ENCODE measurements at regions not wholly inside any gene's neighbourhood (a gene's known extent, or its start where the extent isn't known, plus 50 kb on each side); places are given as distances from the start of the nearest gene placed in this dataset.

GRCh38 chr14:27075503-27075902 is 477.7 kb upstream of the NOVA1 start:
- DNase-seq: no peak
- no peaks in the 10 kb centered on the region for H3K27me3 ChIP-seq (ENCODE audit: insufficient read depth, low read length)
- no peak overlapping the region for H2BK120ac ChIP-seq (ENCODE audit: insufficient read depth, low read length, poor library complexity)
- no CpG with 5 or more reads among the region's 1 CpG for WGBS (ENCODE audit: extremely low coverage, insufficient coverage, insufficient read length)
- H2BK5ac ChIP-seq (ENCODE audit: low read depth, low read length, poor library complexity): no peak overlapping the region
- no peak overlapping the region for H2BK12ac ChIP-seq (ENCODE audit: low read length)
- no peak overlapping the region for H3K14ac ChIP-seq (ENCODE audit: low read length)
- no peaks in the 10 kb centered on the region for H3K9me3 ChIP-seq (ENCODE audit: insufficient read depth, low read depth, low read length)
- no peaks in the 10 kb centered on the region for H3K79me1 ChIP-seq (ENCODE audit: low read length)
- no peak overlapping the region for H4K12ac ChIP-seq (ENCODE audit: low read depth, low read length)
- H3K23ac ChIP-seq (ENCODE audit: low read length): no peak overlapping the region
- no peak overlapping the region for H3K18ac ChIP-seq (ENCODE audit: low read length)
- H2AFZ ChIP-seq (ENCODE audit: insufficient read depth, low read length, poor library complexity): no peak overlapping the region
- no peak overlapping the region for H4K8ac ChIP-seq (ENCODE audit: low read depth, low read length)
- no peak overlapping the region for H3K4ac ChIP-seq (ENCODE audit: low read depth, low read length)
- no peak overlapping the region for H3K9ac ChIP-seq (ENCODE audit: low read length)
- no peaks in the 10 kb centered on the region for H3K79me2 ChIP-seq (ENCODE audit: control insufficient read depth, insufficient read depth, low read length, poor library complexity)
- no peak overlapping the region for H3K27ac ChIP-seq (ENCODE audit: low read depth, low read length)
- no peaks in the 10 kb centered on the region for H3K36me3 ChIP-seq (ENCODE audit: control insufficient read depth in 1 of 2, insufficient read depth in 2 of 2, low read length in 2 of 2)
- no peak overlapping the region for H3K4me2 ChIP-seq (ENCODE audit: low read length)
- no peaks in the 10 kb centered on the region for H3K4me1 ChIP-seq (ENCODE audit: control insufficient read depth in 1 of 2, insufficient read depth in 2 of 2, low read length in 2 of 2)
- H3K4me3 ChIP-seq (ENCODE audit: low read depth, low read length): no peak overlapping the region
- H2AK5ac ChIP-seq (ENCODE audit: low read length): no peak overlapping the region
- no peak overlapping the region for H4K91ac ChIP-seq (ENCODE audit: low read depth, low read length)

GRCh38 chr14:27077214-27077613 is 479.4 kb upstream of the NOVA1 start:
- Histone ChIP-seq H2BK12ac (ENCODE audit: low read length) (no peak overlapping the region), H4K91ac (ENCODE audit: low read depth, low read length) (no peak overlapping the region), H2AFZ (ENCODE audit: insufficient read depth, low read length, poor library complexity) (no peak overlapping the region), H3K23ac (ENCODE audit: low read length) (no peak overlapping the region), H2BK120ac (ENCODE audit: insufficient read depth, low read length, poor library complexity) (no peak overlapping the region), H2AK5ac (ENCODE audit: low read length) (no peak overlapping the region), H3K4me1 (ENCODE audit: control insufficient read depth in 1 of 2, insufficient read depth in 2 of 2, low read length in 2 of 2) (no peaks in the 10 kb centered on the region), H3K4ac (ENCODE audit: low read depth, low read length) (no peak overlapping the region), H3K79me1 (ENCODE audit: low read length) (no peaks in the 10 kb centered on the region), H4K12ac (ENCODE audit: low read depth, low read length) (no peak overlapping the region), H3K4me2 (ENCODE audit: low read length) (no peak overlapping the region), H3K4me3 (ENCODE audit: low read depth, low read length) (no peak overlapping the region), H3K9me3 (ENCODE audit: insufficient read depth, low read depth, low read length) (no peaks in the 10 kb centered on the region), H2BK5ac (ENCODE audit: low read depth, low read length, poor library complexity) (no peak overlapping the region), H3K18ac (ENCODE audit: low read length) (no peak overlapping the region), H3K36me3 (ENCODE audit: control insufficient read depth in 1 of 2, insufficient read depth in 2 of 2, low read length in 2 of 2) (no peaks in the 10 kb centered on the region), H3K27ac (ENCODE audit: low read depth, low read length) (no peak overlapping the region), H3K14ac (ENCODE audit: low read length) (no peak overlapping the region), H3K79me2 (ENCODE audit: control insufficient read depth, insufficient read depth, low read length, poor library complexity) (no peaks in the 10 kb centered on the region), H4K8ac (ENCODE audit: low read depth, low read length) (no peak overlapping the region), H3K9ac (ENCODE audit: low read length) (no peak overlapping the region), H3K27me3 (ENCODE audit: insufficient read depth, low read length) (no peaks in the 10 kb centered on the region)
- no CpG with 5 or more reads among the region's 1 CpG for WGBS (ENCODE audit: extremely low coverage, insufficient coverage, insufficient read length)
- no peak for DNase-seq

DNA sequence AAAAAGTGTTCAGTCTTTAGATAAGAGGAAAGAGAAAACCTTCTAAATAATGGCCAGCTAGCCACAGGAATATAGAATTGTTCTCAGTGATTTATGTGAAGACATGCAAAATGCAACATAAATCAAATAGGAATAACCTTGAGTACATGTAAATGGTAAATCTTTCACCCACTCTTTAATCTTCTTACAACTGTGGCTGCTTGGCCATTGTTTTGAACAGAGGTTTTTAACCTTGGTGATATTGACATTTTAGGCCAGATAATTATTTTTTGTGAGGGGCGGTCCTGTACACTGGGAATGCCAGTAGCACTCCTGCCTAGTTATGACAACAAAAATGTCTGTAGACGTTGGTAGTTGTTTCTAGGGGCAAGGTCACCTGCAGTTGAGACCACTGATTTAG is 479.9 kb upstream of the NOVA1 start:
- Histone ChIP-seq H3K4me2 (ENCODE audit: low read length) (no peak overlapping the region), H2BK5ac (ENCODE audit: low read depth, low read length, poor library complexity) (no peak overlapping the region), H4K12ac (ENCODE audit: low read depth, low read length) (no peak overlapping the region), H3K4me1 (ENCODE audit: control insufficient read depth in 1 of 2, insufficient read depth in 2 of 2, low read length in 2 of 2) (no peaks in the 10 kb centered on the region), H3K27me3 (ENCODE audit: insufficient read depth, low read length) (no peaks in the 10 kb centered on the region), H4K8ac (ENCODE audit: low read depth, low read length) (no peak overlapping the region), H3K23ac (ENCODE audit: low read length) (no peak overlapping the region), H3K14ac (ENCODE audit: low read length) (no peak overlapping the region), H4K91ac (ENCODE audit: low read depth, low read length) (no peak overlapping the region), H3K18ac (ENCODE audit: low read length) (no peak overlapping the region), H3K9ac (ENCODE audit: low read length) (no peak overlapping the region), H3K79me2 (ENCODE audit: control insufficient read depth, insufficient read depth, low read length, poor library complexity) (no peaks in the 10 kb centered on the region), H3K4ac (ENCODE audit: low read depth, low read length) (no peak overlapping the region), H3K27ac (ENCODE audit: low read depth, low read length) (no peak overlapping the region), H2AK5ac (ENCODE audit: low read length) (no peak overlapping the region), H3K79me1 (ENCODE audit: low read length) (no peaks in the 10 kb centered on the region), H2BK120ac (ENCODE audit: insufficient read depth, low read length, poor library complexity) (no peak overlapping the region), H3K4me3 (ENCODE audit: low read depth, low read length) (no peak overlapping the region), H2AFZ (ENCODE audit: insufficient read depth, low read length, poor library complexity) (no peak overlapping the region), H3K9me3 (ENCODE audit: insufficient read depth, low read depth, low read length) (no peaks in the 10 kb centered on the region), H3K36me3 (ENCODE audit: control insufficient read depth in 1 of 2, insufficient read depth in 2 of 2, low read length in 2 of 2) (no peaks in the 10 kb centered on the region), H2BK12ac (ENCODE audit: low read length) (no peak overlapping the region)
- no peak for DNase-seq
- WGBS (ENCODE audit: extremely low coverage, insufficient coverage, insufficient read length): no CpG with 5 or more reads among the region's 2 CpGs

- Histone ChIP-seq H3K9ac (ENCODE audit: low read length) (no peak overlapping the region), H3K4me1 (ENCODE audit: control insufficient read depth in 1 of 2, insufficient read depth in 2 of 2, low read length in 2 of 2) (no peaks in the 10 kb centered on the region), H3K9me3 (ENCODE audit: insufficient read depth, low read depth, low read length) (no peaks in the 10 kb centered on the region), H3K79me1 (ENCODE audit: low read length) (no peaks in the 10 kb centered on the region), H2AFZ (ENCODE audit: insufficient read depth, low read length, poor library complexity) (no peak overlapping the region), H3K4ac (ENCODE audit: low read depth, low read length) (no peak overlapping the region), H4K91ac (ENCODE audit: low read depth, low read length) (no peak overlapping the region), H3K4me2 (ENCODE audit: low read length) (no peak overlapping the region), H2AK5ac (ENCODE audit: low read length) (no peak overlapping the region), H3K23ac (ENCODE audit: low read length) (no peak overlapping the region), H3K79me2 (ENCODE audit: control insufficient read depth, insufficient read depth, low read length, poor library complexity) (no peaks in the 10 kb centered on the region), H3K4me3 (ENCODE audit: low read depth, low read length) (no peak overlapping the region), H3K18ac (ENCODE audit: low read length) (no peak overlapping the region), H3K27ac (ENCODE audit: low read depth, low read length) (no peak overlapping the region), H2BK12ac (ENCODE audit: low read length) (no peak overlapping the region), H3K36me3 (ENCODE audit: control insufficient read depth in 1 of 2, insufficient read depth in 2 of 2, low read length in 2 of 2) (no peaks in the 10 kb centered on the region), H2BK5ac (ENCODE audit: low read depth, low read length, poor library complexity) (no peak overlapping the region), H2BK120ac (ENCODE audit: insufficient read depth, low read length, poor library complexity) (no peak overlapping the region), H3K14ac (ENCODE audit: low read length) (no peak overlapping the region), H3K27me3 (ENCODE audit: insufficient read depth, low read length) (no peaks in the 10 kb centered on the region), H4K12ac (ENCODE audit: low read depth, low read length) (no peak overlapping the region), H4K8ac (ENCODE audit: low read depth, low read length) (no peak overlapping the region)
- no peak for DNase-seq
- WGBS (ENCODE audit: extremely low coverage, insufficient coverage, insufficient read length): no CpG with 5 or more reads among the region's 4 CpGs
These were observed 480.4 kb upstream of the NOVA1 start for GRCh38 chr14:27078191-27078590.
